ENCODE measurements at regions not wholly inside any gene's neighbourhood (a gene's known extent, or its start where the extent isn't known, plus 50 kb on each side); places are given as distances from the start of the nearest gene placed in this dataset.

DNA sequence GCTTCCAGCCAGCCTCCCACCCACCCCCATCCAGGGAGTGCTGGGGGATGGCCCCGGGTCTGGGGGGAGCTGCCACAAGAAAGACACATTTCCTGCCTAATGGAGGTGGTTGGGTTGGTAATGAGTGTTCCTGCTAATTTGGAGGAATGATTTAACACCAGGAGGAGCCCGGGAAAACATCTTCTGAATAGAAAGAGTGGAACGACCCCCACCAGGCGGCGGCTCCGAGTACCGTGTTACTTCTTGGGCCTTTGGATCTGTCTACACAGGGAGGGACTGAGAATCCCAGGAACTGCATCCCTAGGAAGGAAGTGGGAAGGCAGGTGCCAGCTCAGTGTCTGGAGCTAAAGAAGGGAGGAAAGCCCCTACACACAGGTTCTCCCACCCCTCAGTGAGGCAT is 64.6 kb downstream of the TSPAN17 start:
- DNase-seq (ENCODE audit: extremely low read depth, low read depth): no peak

- DNase-seq (ENCODE audit: extremely low read depth, low read depth): no peak
Measured at GRCh38 chr5:176712546-176713304, 65.4 kb downstream of the TSPAN17 start.

GRCh38 chr5:176713409-176713808 is 66.1 kb downstream of the TSPAN17 start:
- no peak for DNase-seq (ENCODE audit: extremely low read depth, low read depth)

- DNase-seq (ENCODE audit: extremely low read depth, low read depth): no peak
Measured at GRCh38 chr5:176714067-176714466, 66.8 kb downstream of the TSPAN17 start.

DNA sequence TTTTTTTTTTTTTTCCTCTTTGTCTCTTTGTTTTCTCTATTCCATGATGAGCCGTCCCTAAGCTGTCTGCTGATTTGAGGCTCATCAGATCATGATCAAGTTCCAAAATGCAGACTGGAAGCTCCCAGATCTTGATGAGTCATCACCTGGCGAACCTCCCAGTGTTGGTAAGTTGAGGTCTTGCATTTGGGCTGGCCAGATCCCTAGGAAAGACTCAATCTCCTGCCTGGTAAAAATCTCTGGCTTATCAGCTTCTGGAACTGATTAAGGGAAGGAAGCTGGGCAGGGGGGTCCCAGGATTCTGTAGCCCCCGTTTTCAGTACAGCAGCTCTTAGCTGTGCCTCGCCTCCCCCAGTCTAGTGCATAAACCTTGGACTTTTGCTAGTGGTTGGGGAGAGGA is 69.0 kb downstream of the TSPAN17 start:
- DNase-seq (ENCODE audit: extremely low read depth, low read depth): no peak

DNA sequence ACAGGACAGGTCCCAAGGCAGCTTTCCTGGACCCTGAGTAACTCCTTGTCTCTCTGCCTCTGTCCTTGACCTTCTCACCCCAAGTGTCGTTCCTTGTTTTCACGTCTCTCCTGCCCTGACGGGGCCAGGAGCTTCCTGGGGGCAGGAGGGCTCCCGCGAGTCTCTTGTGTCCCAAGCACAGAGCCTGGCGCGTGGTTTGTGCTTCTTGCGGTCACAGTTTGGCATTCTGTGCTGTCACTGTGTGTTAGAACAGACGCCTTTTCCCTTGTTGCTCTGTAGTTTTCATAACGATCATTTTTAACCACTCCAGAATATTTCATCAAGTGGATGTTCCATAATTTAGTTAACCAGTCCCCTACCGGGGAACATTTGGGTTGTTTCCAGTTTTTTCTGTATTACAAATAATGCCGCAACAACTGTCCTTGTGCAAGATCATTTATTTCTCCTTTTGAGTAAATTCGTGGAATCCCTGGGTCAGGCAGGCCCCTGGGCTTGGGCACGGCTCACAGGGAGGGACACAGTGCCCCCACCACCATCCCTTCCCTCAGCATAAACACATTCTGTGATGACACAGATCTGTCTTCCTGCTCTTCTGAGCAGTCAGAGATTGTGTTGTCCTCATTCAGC is 71.9 kb downstream of the TSPAN17 start:
- DNase-seq (ENCODE audit: extremely low read depth, low read depth): no peak

DNA sequence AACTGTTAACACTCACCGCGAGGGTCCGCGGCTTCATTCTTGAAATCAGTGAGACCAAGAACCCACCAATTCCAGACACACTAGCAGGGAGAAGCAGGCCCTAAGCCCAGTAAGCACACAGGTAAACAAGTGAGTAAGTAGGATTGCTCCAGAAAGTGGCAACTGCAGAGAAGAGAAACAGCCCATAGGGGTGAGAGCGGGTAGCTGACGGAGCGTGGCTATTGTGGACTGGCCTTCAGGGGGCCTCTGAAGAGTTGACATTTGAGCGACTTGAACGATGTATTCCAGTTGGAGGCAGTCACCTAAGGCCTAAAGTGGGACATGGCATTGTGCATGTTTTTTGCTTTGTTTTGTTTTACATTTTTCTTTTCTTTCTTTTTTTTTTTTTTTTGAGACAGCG is 74.2 kb downstream of the TSPAN17 start:
- no peak for DNase-seq (ENCODE audit: extremely low read depth, low read depth)

DNA sequence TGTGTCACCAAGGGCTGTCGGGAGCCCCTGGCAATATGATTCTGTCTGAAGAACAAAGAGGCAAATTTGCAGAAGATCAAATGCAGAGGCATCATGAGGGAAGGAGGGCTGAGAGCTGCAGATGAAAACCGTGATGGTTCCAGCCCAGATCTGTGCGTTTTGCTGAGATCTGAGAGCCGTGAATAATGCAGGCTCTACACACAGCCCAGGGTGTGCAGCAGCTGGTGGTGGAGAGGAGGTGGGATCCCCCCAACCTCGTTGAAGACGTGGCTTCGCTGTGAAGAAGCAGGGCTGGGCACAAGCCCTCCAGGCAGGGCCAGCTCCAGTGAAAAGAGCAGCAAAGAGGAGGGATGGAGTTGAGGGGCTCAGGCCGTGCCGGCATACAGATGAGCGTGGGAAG is 75.5 kb downstream of the TSPAN17 start:
- no peak for DNase-seq (ENCODE audit: extremely low read depth, low read depth)

GRCh38 chr5:176723440-176723839 is 76.2 kb downstream of the TSPAN17 start:
- DNase-seq (ENCODE audit: extremely low read depth, low read depth): no peak

DNA sequence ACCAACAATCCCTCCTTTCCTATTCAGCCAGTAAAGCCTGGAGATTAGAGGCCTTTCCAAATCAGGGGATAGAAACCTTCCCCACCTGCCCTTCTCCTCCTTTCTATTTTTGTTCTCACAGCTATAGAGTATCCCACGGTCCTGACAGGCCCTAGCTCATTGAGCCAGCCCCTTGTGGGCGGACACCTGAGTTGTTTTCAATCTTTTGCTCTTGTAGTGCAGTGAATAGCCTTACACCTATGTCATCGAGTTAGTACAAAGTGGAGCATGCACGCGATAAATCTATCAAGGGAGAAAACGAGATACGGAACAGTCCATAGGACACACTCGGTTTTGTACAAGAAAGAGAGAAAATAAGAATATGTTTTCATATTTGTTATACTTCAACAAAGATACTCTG is 77.2 kb downstream of the TSPAN17 start:
- no peak for DNase-seq (ENCODE audit: extremely low read depth, low read depth)

- DNase-seq (ENCODE audit: extremely low read depth, low read depth): no peak
Measured at GRCh38 chr5:176725521-176726280, 78.4 kb downstream of the TSPAN17 start.

DNA sequence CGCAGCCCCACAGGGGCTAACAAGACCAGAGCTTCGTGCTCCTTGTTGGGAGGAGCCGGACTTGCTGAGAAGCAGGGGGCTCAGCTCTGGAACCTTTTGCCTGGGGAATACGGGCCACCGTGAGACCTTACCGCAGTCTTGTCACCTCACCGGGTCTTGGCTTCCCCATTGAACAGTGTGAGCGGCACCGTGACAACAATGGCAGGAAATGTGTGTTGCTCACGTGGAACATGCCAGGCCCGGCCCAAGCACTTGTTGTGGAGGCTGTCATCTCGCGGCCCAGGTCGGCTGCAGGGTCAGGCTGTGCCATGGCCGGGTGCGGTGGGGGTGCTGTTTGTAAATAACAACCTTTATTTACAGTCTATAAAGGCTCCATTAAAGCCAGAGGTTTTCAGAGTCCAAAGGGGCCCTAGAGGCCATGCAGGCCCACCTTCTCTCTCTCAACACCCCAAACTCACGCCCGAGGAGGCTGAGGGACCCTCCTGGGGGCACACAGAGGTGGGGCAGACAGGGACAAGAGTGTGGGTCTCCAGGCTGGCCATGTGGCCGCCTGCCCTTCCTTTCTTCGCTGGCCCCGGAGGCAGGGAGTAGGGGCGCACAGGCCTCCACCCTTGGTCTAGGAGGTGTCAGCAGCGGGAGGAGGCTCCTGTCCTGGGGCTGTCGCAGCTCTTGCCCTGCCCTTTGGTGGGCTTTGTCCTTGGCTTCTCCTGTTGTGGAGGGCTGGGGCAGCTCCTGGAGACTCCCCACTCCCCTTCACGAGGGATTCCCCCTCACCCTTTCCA is 79.7 kb downstream of the TSPAN17 start:
- DNase-seq (ENCODE audit: extremely low read depth, low read depth): no peak

DNA sequence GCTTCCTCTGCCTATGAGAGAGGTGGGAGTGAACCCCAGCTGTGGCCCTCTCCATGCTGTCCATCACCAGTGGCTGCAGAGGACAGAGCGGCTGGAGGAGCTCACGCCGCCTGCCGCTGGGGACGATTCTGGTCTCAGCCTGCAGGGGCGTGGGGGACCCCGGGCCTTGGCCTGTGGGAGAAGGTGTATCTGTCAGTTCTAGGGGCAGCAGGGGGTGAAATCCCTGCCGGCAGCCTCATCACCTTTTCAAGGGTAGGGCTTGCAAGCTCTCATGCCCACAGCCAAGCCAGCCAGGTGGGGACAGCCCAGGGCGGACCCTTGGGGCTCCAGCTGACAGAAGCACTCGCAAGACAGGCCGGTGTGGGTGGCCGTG is 80.2 kb downstream of the TSPAN17 start:
- no peak for DNase-seq (ENCODE audit: extremely low read depth, low read depth)

DNA sequence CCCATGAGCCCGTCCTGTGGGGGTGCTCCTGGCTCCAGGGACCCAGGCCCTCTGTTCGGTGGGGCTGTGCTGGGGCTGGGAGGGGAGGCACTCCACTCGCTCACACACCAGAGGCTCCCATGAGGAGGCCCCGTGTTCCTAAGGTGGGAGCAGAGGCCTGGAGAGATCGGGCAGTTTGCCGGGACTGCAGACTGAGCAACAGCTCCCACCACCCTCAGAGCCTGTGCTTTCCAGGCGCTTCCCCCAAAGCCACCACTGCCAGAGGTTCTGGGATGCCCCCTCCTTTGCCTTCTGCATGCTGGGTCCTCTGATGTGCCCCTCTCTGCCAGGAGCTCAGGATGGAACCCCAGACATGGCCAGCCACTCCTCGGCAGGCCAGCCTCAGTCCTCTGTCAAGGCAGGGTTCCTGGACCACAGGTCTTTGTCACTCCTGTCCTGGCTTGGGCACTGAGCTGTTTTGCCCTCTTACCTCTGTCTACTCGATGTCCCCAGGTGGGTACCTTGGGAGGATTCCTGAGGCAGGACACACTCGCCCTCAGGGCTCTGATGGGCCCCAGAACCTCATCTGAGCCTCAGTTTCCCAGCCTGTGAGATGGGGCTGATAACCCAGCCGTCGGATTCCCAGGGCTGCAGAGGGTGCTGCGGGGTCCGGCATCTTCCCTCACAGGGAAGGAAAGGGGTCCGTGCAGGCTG is 80.8 kb downstream of the TSPAN17 start:
- DNase-seq (ENCODE audit: extremely low read depth, low read depth): no peak

GRCh38 chr5:176728831-176729251 is 81.5 kb upstream of the UNC5A start:
- DNase-seq (ENCODE audit: extremely low read depth, low read depth): no peak

DNA sequence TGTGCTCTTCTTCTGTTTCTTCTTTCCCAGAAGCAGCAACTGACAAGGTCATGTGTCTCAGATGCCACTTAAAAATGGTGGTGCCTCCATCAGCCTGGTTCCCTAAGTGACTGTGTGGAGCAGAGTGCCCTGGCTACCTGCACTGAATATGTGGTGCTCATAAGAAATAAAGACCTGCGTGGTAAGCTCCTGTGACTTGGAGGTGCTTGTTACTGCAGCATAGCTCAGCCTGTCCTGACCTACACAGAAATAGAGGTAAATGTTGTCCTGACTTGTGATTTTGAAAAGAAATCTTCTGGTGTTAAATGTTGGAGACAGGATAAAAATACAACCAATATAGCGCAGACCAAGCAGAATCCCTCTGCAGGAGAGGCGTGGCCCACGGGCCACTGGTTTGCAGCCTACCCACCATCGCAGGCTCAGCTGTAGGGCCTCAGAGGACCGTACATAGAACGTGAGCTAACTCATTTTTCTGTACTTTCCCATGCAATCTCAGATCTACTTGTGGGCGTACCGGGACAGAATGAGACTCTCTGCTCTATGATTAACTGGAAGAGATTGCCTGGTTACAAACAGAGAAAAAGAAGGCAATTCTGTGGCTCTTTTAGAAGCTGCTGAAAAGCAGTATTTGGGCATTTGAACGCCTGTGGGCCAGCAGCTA is 79.4 kb upstream of the UNC5A start:
- no peak for DNase-seq (ENCODE audit: extremely low read depth, low read depth)

DNA sequence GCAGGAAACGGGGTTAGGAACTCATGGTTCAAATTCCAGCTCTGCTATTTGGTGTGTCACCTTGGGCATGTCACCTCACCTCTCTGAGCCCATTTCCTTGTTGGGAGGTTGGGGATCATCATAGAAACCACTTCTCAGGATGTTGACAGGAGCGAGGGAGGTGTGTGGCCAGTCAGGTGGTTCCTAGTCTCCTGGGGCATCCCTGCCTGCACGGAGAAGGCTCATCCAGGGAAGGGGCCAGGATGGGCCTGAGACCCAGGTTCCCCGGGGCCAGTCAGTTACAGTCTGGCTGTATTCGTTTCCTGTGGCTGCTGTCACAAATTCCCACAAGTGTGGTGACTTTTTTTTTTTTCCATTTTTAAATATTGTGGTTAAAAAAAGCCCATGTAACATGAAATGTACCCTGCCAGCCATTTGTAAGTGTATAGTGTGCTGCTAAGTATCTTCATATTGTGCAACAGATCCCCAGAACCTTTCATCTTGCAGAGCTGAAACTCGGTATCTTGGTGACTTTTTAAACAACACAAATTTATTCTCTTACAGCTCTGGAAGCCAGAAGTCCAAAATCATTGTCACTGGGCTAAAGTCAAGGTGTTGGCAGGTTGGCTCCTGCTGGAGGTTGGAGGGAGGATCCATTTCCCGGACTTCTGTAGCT is 78.7 kb upstream of the UNC5A start:
- no peak for DNase-seq (ENCODE audit: extremely low read depth, low read depth)

- DNase-seq (ENCODE audit: extremely low read depth, low read depth): no peak
Measured at GRCh38 chr5:176732306-176732705, 78.1 kb upstream of the UNC5A start.

DNA sequence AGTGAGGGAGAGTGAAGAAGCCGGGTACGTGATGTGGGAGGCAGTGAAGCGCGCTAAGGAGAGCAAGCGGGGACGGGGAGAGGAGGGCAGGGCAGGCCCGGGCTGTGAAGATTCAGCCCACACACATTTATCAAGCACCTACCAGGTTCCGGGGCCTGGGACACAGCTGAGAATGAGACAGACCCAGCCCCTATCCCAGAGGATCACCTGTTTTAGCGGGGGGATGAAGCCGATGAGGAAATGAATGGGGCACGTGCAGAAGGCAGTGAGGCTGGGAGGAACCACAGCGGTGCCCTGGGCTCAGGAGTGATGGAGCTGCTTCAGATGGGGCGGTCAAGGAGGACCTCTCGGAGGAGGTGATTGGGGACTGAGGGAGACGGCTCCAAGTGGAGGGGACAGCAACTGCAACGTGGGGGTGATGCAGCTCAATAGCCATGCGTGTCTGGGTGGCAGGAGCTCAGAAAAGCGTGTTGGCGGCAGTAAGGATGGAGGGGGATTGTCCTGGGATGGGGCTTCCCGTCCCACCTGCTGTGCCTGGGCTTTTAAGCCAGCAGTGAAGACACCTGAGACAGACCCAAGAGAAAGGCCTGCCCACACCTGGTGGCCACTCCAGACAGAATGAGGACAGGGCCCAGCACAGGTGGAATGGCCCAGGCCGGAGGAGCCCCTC is 77.5 kb upstream of the UNC5A start:
- no peak for DNase-seq (ENCODE audit: extremely low read depth, low read depth)
